ENCODE measurements at regions not wholly inside any gene's neighbourhood (a gene's known extent, or its start where the extent isn't known, plus 50 kb on each side); places are given as distances from the start of the nearest gene placed in this dataset.

GRCh38 chr2:33946193-33946592 lies 347.1 kb upstream of the FAM98A start:
- Histone ChIP-seq H3K4me3 (ENCODE audit: insufficient read depth, low read length, poor library complexity, severe bottlenecking) (no peak overlapping the region), H3K9me2 (replicated peaks; ENCODE audit: insufficient read depth, low read length) (no peaks in the 10 kb centered on the region), H3K9ac (ENCODE audit: low read length) (no peak overlapping the region), H2AFZ (ENCODE audit: low read depth, low read length, severe bottlenecking) (no peak overlapping the region), H3F3A (ENCODE audit: insufficient read depth) (no peaks in the 10 kb centered on the region), H3K36me3 (ENCODE audit: low read length) (no peaks in the 10 kb centered on the region), H4K20me1 (ENCODE audit: low read depth, low read length) (no peaks in the 10 kb centered on the region), H3K9me3 (ENCODE audit: insufficient read depth, low read length) (no peaks in the 10 kb centered on the region), H3K79me2 (ENCODE audit: insufficient read depth, low read length) (no peaks in the 10 kb centered on the region), H3K4me2 (ENCODE audit: low read depth, low read length, poor library complexity, severe bottlenecking) (no peak overlapping the region), H3K27me3 (ENCODE audit: low read length) (no peaks in the 10 kb centered on the region), H3K27ac (ENCODE audit: low read depth, low read length) (no peak overlapping the region)
- TF ChIP-seq EZH2phosphoT487 (conservative IDR thresholded peaks at IDR 0.05; ENCODE audit: low read length) = no peak
- TF ChIP-seq, protein P1, sequence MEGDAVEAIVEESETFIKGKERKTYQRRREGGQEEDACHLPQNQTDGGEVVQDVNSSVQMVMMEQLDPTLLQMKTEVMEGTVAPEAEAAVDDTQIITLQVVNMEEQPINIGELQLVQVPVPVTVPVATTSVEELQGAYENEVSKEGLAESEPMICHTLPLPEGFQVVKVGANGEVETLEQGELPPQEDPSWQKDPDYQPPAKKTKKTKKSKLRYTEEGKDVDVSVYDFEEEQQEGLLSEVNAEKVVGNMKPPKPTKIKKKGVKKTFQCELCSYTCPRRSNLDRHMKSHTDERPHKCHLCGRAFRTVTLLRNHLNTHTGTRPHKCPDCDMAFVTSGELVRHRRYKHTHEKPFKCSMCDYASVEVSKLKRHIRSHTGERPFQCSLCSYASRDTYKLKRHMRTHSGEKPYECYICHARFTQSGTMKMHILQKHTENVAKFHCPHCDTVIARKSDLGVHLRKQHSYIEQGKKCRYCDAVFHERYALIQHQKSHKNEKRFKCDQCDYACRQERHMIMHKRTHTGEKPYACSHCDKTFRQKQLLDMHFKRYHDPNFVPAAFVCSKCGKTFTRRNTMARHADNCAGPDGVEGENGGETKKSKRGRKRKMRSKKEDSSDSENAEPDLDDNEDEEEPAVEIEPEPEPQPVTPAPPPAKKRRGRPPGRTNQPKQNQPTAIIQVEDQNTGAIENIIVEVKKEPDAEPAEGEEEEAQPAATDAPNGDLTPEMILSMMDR (IDR thresholded peaks at IDR 0.05; ENCODE audit: insufficient read depth, low read length, poor library complexity, severe bottlenecking) = no peak

- H3K9me2 ChIP-seq (replicated peaks; ENCODE audit: insufficient read depth, low read length) = no peaks in the 10 kb centered on the region
- TF ChIP-seq EZH2phosphoT487 (conservative IDR thresholded peaks at IDR 0.05; ENCODE audit: low read length) = no peak
- TF ChIP-seq, protein P1 (IDR thresholded peaks at IDR 0.05; ENCODE audit: insufficient read depth, low read length, poor library complexity, severe bottlenecking) = no peak
- H3F3A ChIP-seq (ENCODE audit: insufficient read depth) = no peaks in the 10 kb centered on the region
- no peak overlapping the region for H3K4me3 ChIP-seq (ENCODE audit: insufficient read depth, low read length, poor library complexity, severe bottlenecking)
- no peak overlapping the region for H3K9ac ChIP-seq (ENCODE audit: low read length)
- no peaks in the 10 kb centered on the region for H3K79me2 ChIP-seq (ENCODE audit: insufficient read depth, low read length)
- no peaks in the 10 kb centered on the region for H4K20me1 ChIP-seq (ENCODE audit: low read depth, low read length)
- H2AFZ ChIP-seq (ENCODE audit: low read depth, low read length, severe bottlenecking) = no peak overlapping the region
- no peaks in the 10 kb centered on the region for H3K27me3 ChIP-seq (ENCODE audit: low read length)
- H3K9me3 ChIP-seq (ENCODE audit: insufficient read depth, low read length) = no peaks in the 10 kb centered on the region
- no peak overlapping the region for H3K4me2 ChIP-seq (ENCODE audit: low read depth, low read length, poor library complexity, severe bottlenecking)
- no peaks in the 10 kb centered on the region for H3K36me3 ChIP-seq (ENCODE audit: low read length)
- H3K27ac ChIP-seq (ENCODE audit: low read depth, low read length) = no peak overlapping the region
Measured at GRCh38 chr2:33933203-33933602, 334.1 kb upstream of the FAM98A start.

GRCh38 chr2:33931164-33931563 lies 332.1 kb upstream of the FAM98A start:
- no peaks in the 10 kb centered on the region for H3K79me2 ChIP-seq (ENCODE audit: insufficient read depth, low read length)
- H3K9me2 ChIP-seq (replicated peaks; ENCODE audit: insufficient read depth, low read length) = no peaks in the 10 kb centered on the region
- H3K36me3 ChIP-seq (ENCODE audit: low read length) = no peaks in the 10 kb centered on the region
- no peaks in the 10 kb centered on the region for H3F3A ChIP-seq (ENCODE audit: insufficient read depth)
- no peak for TF ChIP-seq EZH2phosphoT487 (conservative IDR thresholded peaks at IDR 0.05; ENCODE audit: low read length)
- TF ChIP-seq, protein P1 (IDR thresholded peaks at IDR 0.05; ENCODE audit: insufficient read depth, low read length, poor library complexity, severe bottlenecking) = no peak
- no peak overlapping the region for H3K27ac ChIP-seq (ENCODE audit: low read depth, low read length)
- H3K4me2 ChIP-seq (ENCODE audit: low read depth, low read length, poor library complexity, severe bottlenecking) = no peak overlapping the region
- no peaks in the 10 kb centered on the region for H3K27me3 ChIP-seq (ENCODE audit: low read length)
- no peak overlapping the region for H3K9ac ChIP-seq (ENCODE audit: low read length)
- no peaks in the 10 kb centered on the region for H3K9me3 ChIP-seq (ENCODE audit: insufficient read depth, low read length)
- no peak overlapping the region for H3K4me3 ChIP-seq (ENCODE audit: insufficient read depth, low read length, poor library complexity, severe bottlenecking)
- no peaks in the 10 kb centered on the region for H4K20me1 ChIP-seq (ENCODE audit: low read depth, low read length)
- no peak overlapping the region for H2AFZ ChIP-seq (ENCODE audit: low read depth, low read length, severe bottlenecking)

Measured in SU-DHL-6 (cell line).